ENCODE measurements at regions not wholly inside any gene's neighbourhood (a gene's known extent, or its start where the extent isn't known, plus 50 kb on each side); places are given as distances from the start of the nearest gene placed in this dataset.
"Not testable (repeated sequence)": the region's sequence is repeated elsewhere in the genome, so short reads cannot be mapped to it uniquely, and the experiment has no call there.

GRCh38 chr14:49364752-49365117 is 221.4 kb downstream of the RPS29 start:
- DNase-seq: no peak

- no peak for DNase-seq
Measured at GRCh38 chr14:49363821-49364751, 222.1 kb downstream of the RPS29 start.

- DNase-seq: no peak
Measured at GRCh38 chr14:49362916-49363315, 223.3 kb downstream of the RPS29 start.

GRCh38 chr14:49339130-49339529 is 247.1 kb downstream of the RPS29 start:
- no peak for DNase-seq

GRCh38 chr14:49319810-49320209 is 266.4 kb downstream of the RPS29 start:
- no peak for DNase-seq

- DNase-seq: no peak
Measured at GRCh38 chr14:49315570-49315969, 270.6 kb downstream of the RPS29 start.

GRCh38 chr14:49314737-49315136 is 271.4 kb downstream of the RPS29 start:
- no peak for DNase-seq

GRCh38 chr14:49313108-49313507 is 273.1 kb downstream of the RPS29 start:
- DNase-seq: no peak

- no peak for DNase-seq
Measured at GRCh38 chr14:49310298-49310697, 275.9 kb downstream of the RPS29 start.

- DNase-seq: peak; percentile 4
Measured at GRCh38 chr14:49306152-49306751, 279.9 kb downstream of the RPS29 start.

GRCh38 chr14:49303946-49304516 is 282.1 kb downstream of the RPS29 start:
- no peak for DNase-seq

GRCh38 chr14:49297102-49297501 is 289.1 kb downstream of the RPS29 start:
- no peak for DNase-seq

- DNase-seq: no peak
Measured at GRCh38 chr14:49294621-49295148, 291.5 kb downstream of the RPS29 start.

- no peak for DNase-seq
Measured at GRCh38 chr14:49287004-49287403, 299.2 kb downstream of the RPS29 start.

GRCh38 chr14:49286257-49286983 is 299.8 kb downstream of the RPS29 start:
- no peak for DNase-seq

- no peak for DNase-seq
Measured at GRCh38 chr14:49280566-49280965, 305.6 kb downstream of the RPS29 start.

GRCh38 chr14:49250517-49250916 is 335.7 kb downstream of the RPS29 start:
- no peak for DNase-seq

GRCh38 chr14:49250109-49250508 is 336.1 kb downstream of the RPS29 start:
- DNase-seq: no peak

- no peak for DNase-seq
Measured at GRCh38 chr14:49249022-49249421, 337.2 kb downstream of the RPS29 start.

- DNase-seq: not testable (repeated sequence)
Measured at GRCh38 chr14:49243777-49244176, 342.4 kb downstream of the RPS29 start.

- DNase-seq: no peak
Measured at GRCh38 chr14:49240383-49240782, 345.8 kb downstream of the RPS29 start.

- no peak for DNase-seq
Measured at GRCh38 chr14:49228552-49228951, 357.6 kb downstream of the RPS29 start.

GRCh38 chr14:49221316-49221715 is 364.9 kb downstream of the RPS29 start:
- DNase-seq: no peak

Data from NCI-H2171 (cell line).